ENCODE measurements at regions not wholly inside any gene's neighbourhood (a gene's known extent, or its start where the extent isn't known, plus 50 kb on each side); places are given as distances from the start of the nearest gene placed in this dataset.

- H3K27me3 ChIP-seq = no peaks in the 10 kb centered on the region
- no peak for DNase-seq
- H3K9me3 ChIP-seq = no peaks in the 10 kb centered on the region
- no peak overlapping the region for H3K27ac ChIP-seq
- no peak for TF ChIP-seq POLR2A (IDR thresholded peaks at IDR 0.05)
- TF ChIP-seq CTCF (IDR thresholded peaks at IDR 0.05) = no peak
- intact Hi-C loops (cut with DNase I) = no loop called here
- no peaks in the 10 kb centered on the region for H3K4me1 ChIP-seq
- no peak overlapping the region for H3K4me3 ChIP-seq (replicated peaks in 1 of 3)
- no peaks in the 10 kb centered on the region for H3K36me3 ChIP-seq
- 55 to 62% methylated on average over 1 of the region's 1 CpG for WGBS, 2 donors
Measured at GRCh38 chr4:175447016-175447415, 365.0 kb downstream of the GPM6A start.

GRCh38 chr4:175450446-175450845 is 361.6 kb downstream of the GPM6A start:
- no peak for TF ChIP-seq POLR2A (IDR thresholded peaks at IDR 0.05)
- no peak for TF ChIP-seq CTCF (IDR thresholded peaks at IDR 0.05)
- H3K4me1 ChIP-seq = no peaks in the 10 kb centered on the region
- intact Hi-C loops (cut with DNase I) = no loop called here
- no peak overlapping the region for H3K4me3 ChIP-seq (replicated peaks in 1 of 3)
- H3K36me3 ChIP-seq = no peaks in the 10 kb centered on the region
- H3K27me3 ChIP-seq = no peaks in the 10 kb centered on the region
- no peak for DNase-seq
- H3K9me3 ChIP-seq = no peaks in the 10 kb centered on the region
- no peak overlapping the region for H3K27ac ChIP-seq

- WGBS, 2 donors = 75 to 77% methylated on average over 8 of the region's 8 CpGs
- no peaks in the 10 kb centered on the region for H3K4me1 ChIP-seq
- H3K9me3 ChIP-seq = no peaks in the 10 kb centered on the region
- no peak for DNase-seq
- no peaks in the 10 kb centered on the region for H3K36me3 ChIP-seq
- H3K4me3 ChIP-seq (replicated peaks in 1 of 3) = no peak overlapping the region
- no peak overlapping the region for H3K27ac ChIP-seq
- H3K27me3 ChIP-seq = no peaks in the 10 kb centered on the region
- TF ChIP-seq POLR2A (IDR thresholded peaks at IDR 0.05) = no peak
- TF ChIP-seq CTCF (IDR thresholded peaks at IDR 0.05) = no peak
- intact Hi-C loops (cut with DNase I) = no loop called here
Measured at GRCh38 chr4:175451238-175451965, 360.7 kb downstream of the GPM6A start.

- no peaks in the 10 kb centered on the region for H3K9me3 ChIP-seq
Measured at GRCh38 chr4:175453456-175453855, 358.6 kb downstream of the GPM6A start.

More at GRCh38 chr4:175453456-175453855, 358.6 kb downstream of the GPM6A start:
- H3K4me3 ChIP-seq (replicated peaks in 1 of 3) = no peak overlapping the region
- H3K36me3 ChIP-seq = no peaks in the 10 kb centered on the region
- H3K4me1 ChIP-seq = no peaks in the 10 kb centered on the region
- intact Hi-C loops (cut with DNase I) = no loop called here
- no peak for DNase-seq
- no peak overlapping the region for H3K27ac ChIP-seq
- no peaks in the 10 kb centered on the region for H3K27me3 ChIP-seq
- no peak for TF ChIP-seq POLR2A (IDR thresholded peaks at IDR 0.05)
- no peak for TF ChIP-seq CTCF (IDR thresholded peaks at IDR 0.05)
- 51 to 69% methylated on average over 2 of the region's 2 CpGs for WGBS, 2 donors

Measured in thyroid gland (tissue), 4 donors.